ENCODE measurements at regions not wholly inside any gene's neighbourhood (a gene's known extent, or its start where the extent isn't known, plus 50 kb on each side); places are given as distances from the start of the nearest gene placed in this dataset.
"Not testable (repeated sequence)": the region's sequence is repeated elsewhere in the genome, so short reads cannot be mapped to it uniquely, and the experiment has no call there.

GRCh38 chr7:15820319-15820718 is 133.8 kb upstream of the MEOX2 start:
- intact Hi-C loops (cut with DNase I) = no loop called here
- TF ChIP-seq CTCF (IDR thresholded peaks at IDR 0.05) = no peak
- Histone ChIP-seq H3K27me3 (no peaks in the 10 kb centered on the region), H3K36me3 (no peaks in the 10 kb centered on the region), H3K27ac (no peak overlapping the region), H3K4me1 (peaks cover 0 to 13% (median 4%) of the 10 kb centered on the region in 9 donors), H3K4me3 (no peak overlapping the region), H3K9me3 (no peaks in the 10 kb centered on the region)
- DNase-seq = no peak
- 85 to 95% methylated on average over 4 of the region's 4 CpGs for WGBS, 2 donors
- no peak for ATAC-seq

DNA sequence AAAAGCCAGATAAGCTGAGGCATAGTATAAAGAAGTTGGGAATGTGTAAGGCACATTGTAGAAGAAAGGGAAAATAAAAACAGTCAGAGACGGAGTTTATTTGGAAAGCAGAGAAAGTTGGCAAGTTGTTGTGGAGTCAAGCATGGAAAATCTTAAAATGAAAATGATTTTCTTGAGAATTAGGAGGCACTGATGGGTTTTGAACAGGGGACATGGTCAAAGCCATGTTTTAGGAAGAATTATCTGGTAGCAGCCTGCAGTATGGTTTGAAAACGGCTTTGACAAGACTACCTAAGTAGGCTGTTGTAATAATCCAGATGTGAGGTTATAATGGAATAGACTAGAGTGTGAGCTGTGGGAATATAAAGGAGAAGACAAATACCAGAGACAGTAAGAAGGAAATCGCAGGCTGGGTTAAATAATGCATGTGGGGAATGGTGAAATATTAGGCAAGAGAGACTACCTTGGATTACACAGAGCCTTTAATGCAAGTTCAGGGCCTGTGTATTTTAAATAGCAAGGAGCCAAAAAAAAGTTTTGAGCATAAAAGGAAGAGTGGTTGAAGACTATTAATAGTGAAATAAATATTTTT is 130.4 kb upstream of the MEOX2 start:
- H3K4me1 ChIP-seq = peaks cover 0 to 11% (median 4%) of the 10 kb centered on the region in 9 donors
- no peaks in the 10 kb centered on the region for H3K36me3 ChIP-seq
- DNase-seq (no peak), ATAC-seq (no peak)
- no peak for TF ChIP-seq CTCF (IDR thresholded peaks at IDR 0.05)
- no peaks in the 10 kb centered on the region for H3K9me3 ChIP-seq
- intact Hi-C loops (cut with DNase I) = no loop called here
- WGBS, 2 donors = 71 to 76% methylated on average over 3 of the region's 3 CpGs
- no peaks in the 10 kb centered on the region for H3K27me3 ChIP-seq
- peak overlapping the region in 1 of 10 donors; percentile 12 for H3K27ac ChIP-seq
- no peak overlapping the region for H3K4me3 ChIP-seq

DNA sequence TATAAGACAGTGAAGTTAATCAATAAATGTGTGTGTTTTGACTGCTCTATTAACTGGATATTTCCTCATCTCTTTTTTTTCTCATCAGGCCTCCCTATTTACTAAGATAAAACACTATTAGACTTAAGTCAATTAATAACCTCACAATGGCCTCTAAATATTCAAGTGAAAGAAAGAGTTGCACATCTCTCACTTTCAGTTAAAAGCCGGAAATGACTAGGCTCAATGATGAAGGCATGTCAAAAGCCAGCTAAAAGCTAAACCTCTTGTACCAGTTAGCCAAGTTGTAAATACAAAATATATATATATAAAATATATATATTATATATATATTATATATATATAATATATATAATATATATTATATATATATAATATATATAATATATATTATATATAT is 127.0 kb upstream of the MEOX2 start:
- no peak overlapping the region for H3K4me3 ChIP-seq
- DNase-seq = no peak
- no peak for TF ChIP-seq CTCF (IDR thresholded peaks at IDR 0.05)
- H3K27me3 ChIP-seq = no peaks in the 10 kb centered on the region
- H3K9me3 ChIP-seq = no peaks in the 10 kb centered on the region
- intact Hi-C loops (cut with DNase I) = no loop called here
- ATAC-seq = no peak
- no peaks in the 10 kb centered on the region for H3K4me1 ChIP-seq
- H3K36me3 ChIP-seq = no peaks in the 10 kb centered on the region
- 94 to 96% methylated on average over 1 of the region's 1 CpG for WGBS, 2 donors
- H3K27ac ChIP-seq = no peak overlapping the region

- H3K4me3 ChIP-seq, H3K36me3 ChIP-seq: not testable (repeated sequence)
Observed at GRCh38 chr7:15810383-15810782, 123.9 kb upstream of the MEOX2 start.

DNA sequence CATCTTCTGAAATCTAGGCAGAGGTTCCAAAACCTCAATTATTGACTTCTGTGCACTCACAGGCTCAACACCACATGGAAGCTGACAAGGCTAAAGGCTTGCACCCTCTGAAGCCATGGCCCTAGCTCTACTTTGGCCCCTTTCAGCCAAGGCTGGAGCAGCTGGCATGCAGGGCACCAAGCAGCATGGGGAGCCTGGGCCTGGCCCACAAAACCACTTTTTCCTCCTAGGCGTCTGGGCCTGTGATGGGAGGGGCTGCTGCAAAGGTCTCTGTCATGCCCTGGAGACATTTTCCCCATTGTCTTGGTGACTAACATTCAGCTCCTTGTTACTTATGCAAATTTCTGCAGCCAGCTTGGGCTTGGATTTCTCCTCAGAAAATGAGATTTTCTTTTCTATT is 123.5 kb upstream of the MEOX2 start:
- H3K27me3 ChIP-seq; ATAC-seq; H3K4me1 ChIP-seq; DNase-seq; intact Hi-C loops (cut with DNase I); H3K36me3 ChIP-seq; H3K27ac ChIP-seq; H3K9me3 ChIP-seq; H3K4me3 ChIP-seq: not testable (repeated sequence)
- WGBS, 2 donors = 97 to 100% methylated on average over 1 of the region's 1 CpG

More at GRCh38 chr7:15810383-15810782, 123.9 kb upstream of the MEOX2 start:
- ATAC-seq; intact Hi-C loops (cut with DNase I); H3K9me3 ChIP-seq; H3K4me1 ChIP-seq; DNase-seq; H3K27ac ChIP-seq; H3K27me3 ChIP-seq: not testable (repeated sequence)
- 80 to 81% methylated on average over 1 of the region's 1 CpG for WGBS, 2 donors

Measured in heart right ventricle (tissue), 16 donors.